ENCODE measurements at regions not wholly inside any gene's neighbourhood (a gene's known extent, or its start where the extent isn't known, plus 50 kb on each side); places are given as distances from the start of the nearest gene placed in this dataset.
"Not testable (repeated sequence)": the region's sequence is repeated elsewhere in the genome, so short reads cannot be mapped to it uniquely, and the experiment has no call there.

- DNase-seq (ENCODE audit: low read depth): no peak
Observed at GRCh38 chr3:95752199-95752598, 1062.2 kb upstream of the EPHA6 start.

GRCh38 chr3:95758707-95759106, 1055.7 kb upstream of the EPHA6 start:
- DNase-seq (ENCODE audit: low read depth): no peak

- DNase-seq (ENCODE audit: low read depth): no peak
Observed at GRCh38 chr3:95759614-95760301, 1054.6 kb upstream of the EPHA6 start.

- DNase-seq (ENCODE audit: low read depth): no peak
Observed at GRCh38 chr3:95775486-95776094, 1038.8 kb upstream of the EPHA6 start.

- no peak for DNase-seq (ENCODE audit: low read depth)
Observed at GRCh38 chr3:95781598-95781997, 1032.8 kb upstream of the EPHA6 start.

- DNase-seq (ENCODE audit: low read depth): no peak
Observed at GRCh38 chr3:95789111-95789510, 1025.3 kb upstream of the EPHA6 start.

- DNase-seq (ENCODE audit: low read depth): no peak
Observed at GRCh38 chr3:95797081-95797480, 1017.3 kb upstream of the EPHA6 start.

- no peak for DNase-seq (ENCODE audit: low read depth)
Observed at GRCh38 chr3:95798628-95799027, 1015.8 kb upstream of the EPHA6 start.

- DNase-seq (ENCODE audit: low read depth): no peak
Observed at GRCh38 chr3:95810462-95810861, 1003.9 kb upstream of the EPHA6 start.

GRCh38 chr3:95813244-95813643, 1001.1 kb upstream of the EPHA6 start:
- DNase-seq (ENCODE audit: low read depth): no peak

- no peak for DNase-seq (ENCODE audit: low read depth)
Observed at GRCh38 chr3:95815828-95816227, 998.6 kb upstream of the EPHA6 start.

- no peak for DNase-seq (ENCODE audit: low read depth)
Observed at GRCh38 chr3:95826419-95826818, 988.0 kb upstream of the EPHA6 start.

- DNase-seq (ENCODE audit: low read depth): no peak
Observed at GRCh38 chr3:95832146-95832545, 982.2 kb upstream of the EPHA6 start.

- DNase-seq (ENCODE audit: low read depth): not testable (repeated sequence)
Observed at GRCh38 chr3:95860628-95861027, 953.8 kb upstream of the EPHA6 start.

- DNase-seq (ENCODE audit: low read depth): no peak
Observed at GRCh38 chr3:95883801-95884200, 930.6 kb upstream of the EPHA6 start.

- no peak for DNase-seq (ENCODE audit: low read depth)
Observed at GRCh38 chr3:95886616-95887015, 927.8 kb upstream of the EPHA6 start.

GRCh38 chr3:95887114-95887513, 927.3 kb upstream of the EPHA6 start:
- DNase-seq (ENCODE audit: low read depth): no peak

- DNase-seq (ENCODE audit: low read depth): no peak
Observed at GRCh38 chr3:95894820-95895219, 919.6 kb upstream of the EPHA6 start.

- DNase-seq (ENCODE audit: low read depth): no peak
Observed at GRCh38 chr3:95899494-95899893, 914.9 kb upstream of the EPHA6 start.

- no peak for DNase-seq (ENCODE audit: low read depth)
Observed at GRCh38 chr3:95899911-95900310, 914.5 kb upstream of the EPHA6 start.

GRCh38 chr3:95901948-95902347, 912.4 kb upstream of the EPHA6 start:
- no peak for DNase-seq (ENCODE audit: low read depth)

GRCh38 chr3:95905182-95905581, 909.2 kb upstream of the EPHA6 start:
- DNase-seq (ENCODE audit: low read depth): no peak

- DNase-seq (ENCODE audit: low read depth): no peak
Observed at GRCh38 chr3:95911767-95912166, 902.6 kb upstream of the EPHA6 start.
